ENCODE measurements at regions not wholly inside any gene's neighbourhood (a gene's known extent, or its start where the extent isn't known, plus 50 kb on each side); places are given as distances from the start of the nearest gene placed in this dataset.

- TF ChIP-seq CTCF (IDR thresholded peaks at IDR 0.05) (no peak), EZH2 (IDR thresholded peaks at IDR 0.05) (no peak)
Measured at GRCh38 chr11:109869536-109869935, 223.7 kb upstream of the ZC3H12C start.
